IPS DF 4.7 (cell line): ENCODE measurements at regions not wholly inside any gene's neighbourhood (a gene's known extent, or its start where the extent isn't known, plus 50 kb on each side); places are given as distances from the start of the nearest gene placed in this dataset.
A peak's percentile ranks its signal among the peaks of the same experiment; 100 is the strongest.
"Not testable (repeated sequence)": the region's sequence is repeated elsewhere in the genome, so short reads cannot be mapped to it uniquely, and the experiment has no call there.

Experiments
- DNase-seq: peaks from one replicate; pipeline ENCODE4 v3.0.0-alpha.2; 2013; ENCODE audit warnings: low spot score; ENCODE audit errors: extremely low read depth

DNA sequence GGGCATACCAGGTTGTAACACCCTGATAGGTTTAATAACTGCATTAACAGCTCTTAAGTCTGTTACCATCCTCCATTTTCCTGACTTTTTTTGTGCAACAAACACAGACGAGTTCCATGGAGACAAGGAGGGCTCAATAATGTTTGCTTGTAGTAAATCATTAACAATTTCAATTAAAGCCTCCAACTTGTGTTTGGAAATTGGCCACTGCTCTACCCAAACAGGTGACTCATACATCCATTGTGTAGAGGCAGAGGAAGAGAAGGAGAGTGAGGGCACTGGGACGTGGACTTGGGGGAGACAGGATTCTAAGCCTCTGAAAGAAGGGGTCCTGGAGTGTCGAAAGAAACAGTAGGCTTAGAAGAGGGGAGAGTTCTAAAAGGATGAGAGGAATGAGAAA lies 213.6 kb upstream of the KCNN2 start:
- no peak for DNase-seq

DNA sequence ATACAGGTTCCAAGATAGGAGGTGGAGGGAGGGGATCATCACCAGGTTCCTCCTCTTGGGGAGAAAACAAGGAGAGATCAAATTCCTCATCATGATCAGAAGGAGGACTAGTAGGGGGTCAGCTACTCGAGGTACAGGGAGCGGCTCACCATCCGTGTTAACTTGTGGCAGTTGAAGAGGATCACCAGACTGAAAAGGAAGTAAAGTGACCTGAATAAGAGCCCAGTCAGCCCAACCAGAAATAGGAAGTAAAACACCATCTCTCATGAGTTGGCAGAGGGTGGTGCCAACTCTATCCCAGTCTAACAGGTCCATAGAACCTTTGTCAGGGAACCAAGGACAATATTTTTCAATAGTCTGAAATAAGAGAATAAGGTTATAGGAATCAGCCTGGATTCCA lies 213.1 kb upstream of the KCNN2 start:
- not testable (repeated sequence) for DNase-seq

DNA sequence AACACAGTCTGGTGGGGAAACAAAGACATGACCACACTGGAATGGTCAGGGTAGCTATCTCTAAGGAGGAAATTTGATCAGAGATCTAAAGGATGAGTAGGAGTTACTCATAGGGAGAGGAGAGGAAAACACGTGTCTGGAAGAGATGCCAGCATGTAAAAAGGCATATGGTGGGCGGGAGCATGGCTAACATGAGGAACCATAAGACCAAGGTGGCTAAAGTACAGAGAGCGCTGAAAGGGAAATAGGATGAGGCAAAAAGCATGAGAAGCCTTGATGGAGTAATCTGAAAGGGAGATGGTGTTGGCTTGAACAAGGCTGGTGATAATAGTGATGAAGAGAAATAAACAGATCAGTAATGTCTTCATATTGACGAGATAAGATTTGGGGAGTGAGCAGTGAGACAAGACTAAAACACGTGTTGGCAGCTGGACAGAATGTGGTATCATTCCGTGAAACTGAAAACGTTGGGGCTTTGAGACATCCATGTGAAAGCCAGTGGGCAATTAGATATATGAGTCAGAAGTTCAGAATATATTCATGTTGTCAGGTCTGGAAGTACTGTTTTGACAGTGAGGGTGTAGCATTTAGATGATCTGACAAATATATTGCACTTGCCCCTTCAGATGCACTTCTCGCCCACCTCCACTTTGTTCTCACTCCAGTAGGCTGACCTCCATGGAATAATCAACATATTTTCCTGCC lies 209.1 kb upstream of the KCNN2 start:
- no peak for DNase-seq

DNA sequence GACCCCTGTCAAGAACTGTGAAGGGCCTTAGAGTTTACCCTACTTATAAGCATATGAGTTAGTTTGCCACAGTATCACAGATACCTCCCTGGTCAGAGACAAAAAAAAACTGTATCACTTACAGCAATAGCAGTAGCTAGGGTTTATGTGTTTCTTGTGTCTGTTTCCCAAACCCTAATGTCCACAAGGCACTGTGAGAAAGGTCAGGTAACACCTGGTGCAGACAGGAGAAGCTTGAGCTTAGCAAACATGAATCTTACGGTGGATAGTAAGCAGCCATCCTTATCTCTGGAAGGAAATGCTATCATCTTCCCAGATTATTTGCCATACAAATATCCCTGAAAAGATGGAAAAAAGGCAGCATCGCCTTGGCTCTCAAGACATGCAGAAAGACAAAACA lies 208.5 kb upstream of the KCNN2 start:
- DNase-seq: no peak

DNA sequence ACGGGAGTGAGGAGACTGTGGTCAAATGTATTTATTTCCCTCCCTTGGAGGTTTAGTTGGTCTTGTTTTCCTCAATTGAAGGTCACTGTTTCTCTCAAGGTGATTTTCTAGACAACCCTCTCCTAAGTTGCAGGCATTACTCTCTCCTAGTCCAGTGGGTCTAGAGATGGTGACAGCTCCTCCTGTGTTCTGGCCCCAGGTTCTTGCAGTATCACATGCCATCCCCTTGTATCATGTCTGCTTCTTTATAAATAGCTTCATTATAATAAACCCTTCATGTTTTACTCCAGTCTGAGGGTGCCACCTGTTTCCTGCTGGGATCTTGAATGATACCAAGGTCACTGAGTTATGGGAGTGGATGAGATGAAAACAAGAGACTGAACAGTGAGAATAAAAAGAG lies 208.0 kb upstream of the KCNN2 start:
- no peak for DNase-seq

DNA sequence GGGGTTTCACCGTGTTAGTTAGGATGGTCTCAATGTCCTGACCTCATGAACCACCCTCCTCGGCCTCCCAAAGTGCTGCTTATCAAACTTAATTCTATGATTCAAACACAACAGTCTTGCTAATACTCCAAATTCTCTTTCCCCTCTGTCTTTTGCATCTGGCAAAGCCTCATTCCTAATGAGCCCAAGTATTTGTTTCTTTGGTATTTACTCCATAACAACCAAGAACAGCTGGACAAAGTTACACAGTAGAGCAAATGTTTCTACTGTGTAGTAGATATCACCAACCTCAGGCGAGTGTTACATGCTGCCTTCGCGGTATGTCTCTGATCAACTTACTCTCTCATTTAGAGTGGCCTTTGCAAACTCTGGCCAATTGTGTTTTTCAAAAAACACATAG lies 195.8 kb upstream of the KCNN2 start:
- DNase-seq: no peak

DNA sequence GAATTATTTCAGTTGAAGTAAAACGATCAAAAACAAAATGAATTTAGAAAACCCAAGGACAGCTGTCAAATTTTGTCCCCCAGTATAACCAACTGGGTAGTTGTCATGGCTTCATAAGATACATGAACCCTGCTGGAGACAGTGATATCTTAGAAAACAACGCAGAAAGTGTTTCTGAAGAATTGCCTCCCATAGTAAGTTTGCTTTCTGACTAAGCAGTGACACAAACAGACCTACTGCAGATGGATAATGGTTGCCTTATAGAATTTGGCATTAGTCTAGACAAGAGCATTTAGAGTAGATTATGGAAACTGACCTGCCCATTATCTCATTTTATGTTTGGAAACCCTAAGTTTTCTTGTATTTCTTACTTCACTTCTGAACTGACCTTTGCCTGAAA lies 187.7 kb upstream of the KCNN2 start:
- no peak for DNase-seq

DNA sequence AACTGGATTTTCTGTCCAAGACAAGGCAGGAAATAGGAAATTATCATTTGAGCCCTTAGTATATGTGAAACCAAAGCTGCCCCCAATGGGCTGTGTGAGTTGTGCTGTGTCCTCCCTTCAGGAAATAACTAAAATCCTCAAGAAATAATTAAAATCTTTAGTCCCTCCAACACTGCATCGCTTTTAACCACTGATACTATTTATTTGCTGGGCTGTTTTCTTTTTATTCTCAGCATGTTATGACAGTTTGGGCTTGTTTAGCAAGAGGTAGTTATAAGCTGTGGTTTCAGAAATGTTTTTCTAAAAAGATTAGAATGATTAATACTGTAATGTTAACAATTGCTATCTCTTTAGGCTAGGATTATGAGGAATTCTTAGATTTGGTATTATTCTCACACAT lies 187.0 kb upstream of the KCNN2 start:
- DNase-seq: no peak

DNA sequence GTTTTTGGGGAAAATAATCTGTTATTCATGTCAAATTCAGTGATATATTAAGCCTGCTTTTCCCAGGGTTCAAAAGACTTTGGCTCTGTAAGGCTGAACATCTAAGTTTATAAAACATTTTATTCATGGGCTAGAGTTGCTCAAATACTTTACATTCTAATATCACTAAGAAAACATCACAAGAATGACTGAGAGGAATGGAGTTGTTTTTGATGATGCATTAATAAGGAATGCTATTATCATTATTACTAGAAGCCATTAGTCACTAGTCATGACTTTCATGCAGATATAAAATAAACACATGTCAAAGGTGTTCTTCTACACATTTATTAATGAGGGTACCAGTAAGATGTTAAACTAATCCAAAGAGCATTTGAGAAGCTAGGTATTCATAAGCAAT lies 185.5 kb upstream of the KCNN2 start:
- no peak for DNase-seq

DNA sequence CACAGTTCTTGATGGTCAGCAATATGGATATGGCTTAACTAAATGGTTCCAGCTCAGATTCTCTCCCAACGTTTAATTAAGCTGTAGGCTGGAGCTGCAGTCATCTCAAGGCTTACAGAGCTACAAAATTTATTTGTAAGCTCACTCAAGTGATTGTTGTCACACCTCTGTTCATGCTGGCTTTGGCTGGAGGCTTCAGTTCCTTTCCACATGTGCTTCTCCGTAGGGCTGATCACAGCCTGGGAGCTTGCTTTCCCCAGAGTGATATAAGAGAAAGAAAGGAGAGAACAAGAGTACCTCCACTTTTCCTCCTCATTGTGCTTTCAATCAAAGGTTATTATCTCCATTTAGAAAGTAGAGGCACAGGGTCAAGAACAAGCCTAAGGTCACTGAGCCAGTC lies 182.7 kb upstream of the KCNN2 start:
- DNase-seq: no peak

DNA sequence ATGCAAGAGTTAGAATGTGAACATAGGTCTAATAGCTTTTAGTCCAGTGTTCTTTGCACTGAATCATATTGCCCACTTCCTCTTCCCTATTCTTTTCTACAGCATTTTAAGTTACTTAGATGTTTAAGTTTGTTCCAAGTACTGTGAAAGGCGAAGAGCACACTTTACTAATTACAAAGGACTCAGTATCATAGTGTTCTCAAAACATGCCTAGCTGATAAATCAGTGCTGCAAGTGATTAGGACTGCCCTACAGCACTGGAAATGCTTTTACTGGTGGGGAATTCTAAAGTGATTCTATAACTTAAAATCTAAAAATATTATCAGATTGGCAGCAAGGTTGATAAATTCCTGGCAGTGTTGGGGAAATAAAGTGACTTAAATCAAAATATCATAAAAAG lies 177.9 kb upstream of the KCNN2 start:
- DNase-seq: no peak

DNA sequence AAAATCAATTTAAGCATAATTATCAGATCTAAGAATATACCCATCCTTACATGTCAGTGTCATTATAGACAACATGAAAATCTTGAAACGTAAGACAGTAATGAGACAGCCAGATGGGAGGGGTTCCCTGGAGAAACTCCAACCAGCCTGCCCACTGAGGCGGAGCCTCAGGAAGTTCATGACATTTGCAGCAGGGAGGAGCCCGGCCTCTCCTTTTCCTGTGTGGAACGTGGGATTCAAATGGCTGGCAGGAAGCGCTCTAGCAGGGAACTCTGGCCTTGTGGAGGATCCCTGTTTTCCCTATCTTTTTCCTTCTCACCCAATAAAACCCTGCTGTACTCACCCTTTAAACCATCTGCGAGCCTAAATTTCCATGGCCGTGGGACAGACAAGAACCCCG lies 176.6 kb upstream of the KCNN2 start:
- peak; percentile 14 for DNase-seq

DNA sequence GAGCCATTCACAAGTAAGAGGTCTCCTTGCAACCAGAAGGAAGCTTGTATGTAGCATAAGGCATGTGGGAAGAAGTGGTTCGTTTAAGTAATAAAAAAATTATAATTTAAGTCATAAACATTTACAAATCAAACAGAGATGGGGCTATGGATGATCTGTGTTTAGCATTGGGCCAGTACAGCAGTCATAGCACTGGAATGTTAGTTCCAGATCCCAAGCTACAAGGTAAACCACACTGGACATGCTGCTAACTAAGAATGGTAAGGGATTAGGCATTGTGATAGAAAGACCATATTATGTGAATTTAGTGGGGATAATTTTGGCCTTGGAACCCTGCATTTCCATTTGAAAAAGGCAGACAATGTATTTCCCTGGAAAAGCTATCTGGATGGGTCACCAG lies 170.4 kb upstream of the KCNN2 start:
- no peak for DNase-seq

DNA sequence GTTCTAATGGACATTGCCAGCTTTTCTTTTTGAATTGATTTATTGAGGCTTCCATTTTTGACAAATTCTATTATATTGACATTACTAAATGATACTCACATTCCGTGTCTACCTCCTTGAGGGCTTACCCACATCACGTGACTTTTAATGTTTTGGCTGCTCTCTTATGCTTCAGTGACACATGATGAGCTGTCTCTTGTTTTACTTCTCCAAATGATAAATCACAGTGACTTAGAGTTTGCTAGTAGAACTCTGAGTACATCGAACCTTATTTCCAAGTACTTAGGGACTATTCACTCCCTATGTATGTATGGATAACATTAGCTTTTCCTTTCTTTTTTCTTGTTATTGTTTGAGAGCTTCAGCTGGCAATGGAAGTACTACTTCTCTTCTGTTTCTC lies 169.8 kb upstream of the KCNN2 start:
- no peak for DNase-seq

DNA sequence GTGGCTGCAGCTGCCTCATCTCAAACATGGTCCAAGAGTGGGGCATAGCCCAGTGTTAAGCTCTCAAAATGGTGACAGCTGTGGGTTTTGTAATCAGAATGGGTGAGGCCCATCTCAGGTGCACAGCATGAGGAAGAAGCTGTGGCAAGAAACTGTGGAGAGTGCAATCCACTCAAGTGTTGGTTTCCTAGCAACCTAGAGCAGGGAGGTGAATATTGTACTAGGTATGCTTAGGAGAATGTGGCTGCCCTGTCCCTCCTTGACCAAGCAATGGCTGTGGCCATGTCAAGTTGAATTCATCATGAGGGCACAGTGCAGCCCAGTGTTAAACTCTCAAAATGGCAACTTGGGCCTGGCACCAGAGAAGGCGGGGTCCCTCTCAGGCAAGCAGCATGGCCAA lies 160.5 kb upstream of the KCNN2 start:
- no peak for DNase-seq

DNA sequence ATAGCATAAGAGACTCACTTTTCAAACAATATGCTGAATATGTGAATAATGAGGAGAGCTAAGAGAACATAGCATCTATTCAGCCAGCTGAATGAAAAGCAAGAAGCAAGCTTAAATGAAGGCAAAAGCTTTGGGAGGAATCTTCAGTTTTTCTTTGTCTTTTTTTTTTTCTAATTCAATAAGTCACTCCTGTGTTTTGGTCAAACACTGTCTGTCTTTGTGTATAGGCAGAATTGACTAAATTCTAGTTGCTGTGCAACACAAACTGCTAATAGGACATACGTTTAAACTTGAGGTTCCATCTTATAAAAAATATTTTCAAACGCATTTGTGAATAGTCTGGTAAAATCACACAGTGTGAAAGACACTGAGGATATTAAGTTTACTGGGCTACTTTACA lies 156.9 kb upstream of the KCNN2 start:
- DNase-seq: no peak

DNA sequence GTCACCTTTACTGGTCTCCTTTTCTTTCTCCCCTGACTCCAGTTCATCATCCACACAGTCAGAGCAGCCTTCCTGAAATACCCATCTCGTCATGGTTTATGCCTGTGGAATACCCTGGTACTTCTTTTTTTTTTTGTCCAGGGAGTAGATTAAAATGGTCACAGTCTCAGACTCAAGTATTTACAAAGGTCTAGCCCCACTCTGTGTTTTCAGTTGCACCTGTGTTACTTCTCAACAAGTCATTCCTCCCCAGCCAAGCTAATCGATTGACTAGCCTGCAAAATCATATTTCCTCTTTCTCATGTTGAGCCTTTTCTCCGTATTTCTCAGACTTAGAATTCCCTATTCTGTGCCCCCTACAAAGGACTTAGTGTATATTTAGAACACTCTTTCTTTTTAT lies 155.2 kb upstream of the KCNN2 start:
- no peak for DNase-seq

DNA sequence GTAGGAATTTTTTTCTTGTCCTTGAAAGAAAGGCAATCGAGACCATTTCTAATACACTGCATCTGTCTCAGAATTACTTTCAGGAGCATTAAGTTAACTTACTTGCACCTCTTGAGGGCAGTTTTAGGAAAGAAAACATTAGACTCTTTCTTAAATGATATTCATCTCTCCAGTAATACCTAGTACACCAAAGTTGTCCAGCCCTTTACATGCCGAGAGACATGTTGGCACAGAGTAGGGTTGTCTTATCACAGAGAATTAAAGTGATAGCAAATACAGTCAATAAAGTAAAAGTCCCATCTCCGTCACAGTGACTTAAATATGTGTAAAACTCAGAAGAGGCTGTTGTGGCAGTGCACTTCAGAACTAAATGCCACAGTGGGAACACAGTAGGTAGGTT lies 154.3 kb upstream of the KCNN2 start:
- no peak for DNase-seq

DNA sequence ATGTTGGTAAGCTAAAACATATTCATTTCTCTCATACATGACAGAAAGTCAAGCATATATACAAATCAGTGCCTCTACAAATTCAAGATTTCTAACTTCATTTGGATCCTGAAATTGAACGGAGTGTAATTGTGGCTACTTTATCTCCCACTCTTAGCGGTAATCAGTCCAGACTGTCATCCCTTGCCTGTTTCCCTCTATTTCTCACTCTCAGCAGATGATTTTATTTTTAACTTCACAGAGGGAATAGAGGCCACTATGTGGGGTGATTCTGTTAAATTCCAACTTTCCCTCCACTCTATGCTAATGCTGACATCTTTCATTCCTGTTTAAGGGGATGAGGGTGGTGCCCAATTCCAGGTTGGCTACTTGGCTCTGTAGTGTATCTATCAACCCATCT lies 153.8 kb upstream of the KCNN2 start:
- DNase-seq: no peak

DNA sequence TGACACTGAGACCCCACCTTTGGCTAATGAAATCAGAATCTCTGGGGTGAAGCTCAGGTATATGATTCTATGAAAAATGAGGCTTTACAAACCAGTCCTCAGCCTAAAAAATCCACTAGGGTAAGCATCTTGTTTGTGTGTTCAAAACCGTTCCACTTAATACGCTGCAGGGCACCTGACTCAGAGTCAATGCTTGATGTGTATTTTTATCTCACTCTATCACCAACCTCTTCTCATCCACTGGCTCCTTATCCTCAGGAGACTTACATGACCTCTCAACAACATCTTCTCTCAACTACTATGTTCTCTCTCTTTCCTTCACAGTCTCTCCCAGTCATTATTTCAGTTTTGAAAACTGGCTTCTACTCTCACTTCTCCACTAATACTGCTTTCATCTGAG lies 153.3 kb upstream of the KCNN2 start:
- no peak for DNase-seq

DNA sequence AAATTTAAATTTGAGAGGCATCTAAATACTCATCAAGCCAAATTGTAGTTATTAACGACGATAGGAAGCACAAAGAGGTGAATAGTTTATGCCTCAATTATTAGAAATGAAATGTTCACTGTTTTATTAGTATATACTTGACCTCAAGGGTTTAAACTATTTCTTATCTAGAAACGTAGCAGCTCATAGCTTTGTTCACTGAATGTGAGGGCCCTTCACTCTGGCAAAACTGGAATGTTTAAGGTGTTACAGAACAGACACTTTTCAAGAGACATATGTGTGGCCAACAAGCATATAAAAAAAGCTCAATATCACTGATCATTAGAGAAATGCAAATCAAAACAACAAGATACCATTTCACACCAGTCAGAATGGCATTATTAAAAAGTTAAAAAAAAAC lies 151.2 kb upstream of the KCNN2 start:
- DNase-seq: no peak

DNA sequence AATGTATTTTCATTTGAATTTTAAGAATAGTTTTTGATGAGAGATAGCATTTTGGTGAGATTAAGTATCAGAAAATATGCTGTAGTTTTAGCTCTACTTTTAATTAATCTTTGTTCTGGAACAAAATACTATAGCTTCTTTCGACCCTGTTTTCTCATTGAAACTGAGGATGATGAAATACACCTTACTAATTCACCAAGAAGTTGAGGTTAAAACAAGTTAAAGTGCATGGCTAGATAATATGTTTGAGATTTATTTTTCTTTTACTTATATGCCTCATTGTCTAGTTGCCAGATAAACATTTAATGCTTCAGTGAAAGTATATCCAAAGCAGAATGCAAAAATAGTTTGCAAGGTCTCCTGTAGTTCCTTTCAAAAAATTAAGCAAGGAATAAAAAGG lies 140.1 kb upstream of the KCNN2 start:
- no peak for DNase-seq

DNA sequence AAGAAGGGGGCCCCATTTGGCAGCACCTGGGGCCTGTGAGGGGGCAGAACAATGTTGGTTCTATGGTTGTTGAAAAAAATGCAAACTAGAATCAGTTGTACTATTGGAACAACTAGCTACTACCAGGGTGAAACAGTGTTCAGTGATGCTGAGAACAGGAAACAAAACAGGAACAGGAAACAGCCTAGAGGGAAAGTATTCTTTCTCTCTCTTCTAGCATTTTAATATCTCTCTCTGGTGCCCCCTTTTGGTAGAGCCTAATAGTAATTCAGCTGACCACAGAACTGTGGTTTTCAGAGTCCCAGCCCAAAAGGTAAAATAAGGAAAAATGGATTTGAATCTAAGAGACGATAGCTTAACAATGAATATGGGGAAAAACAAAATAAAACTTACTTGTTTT lies 138.0 kb upstream of the KCNN2 start:
- no peak for DNase-seq

DNA sequence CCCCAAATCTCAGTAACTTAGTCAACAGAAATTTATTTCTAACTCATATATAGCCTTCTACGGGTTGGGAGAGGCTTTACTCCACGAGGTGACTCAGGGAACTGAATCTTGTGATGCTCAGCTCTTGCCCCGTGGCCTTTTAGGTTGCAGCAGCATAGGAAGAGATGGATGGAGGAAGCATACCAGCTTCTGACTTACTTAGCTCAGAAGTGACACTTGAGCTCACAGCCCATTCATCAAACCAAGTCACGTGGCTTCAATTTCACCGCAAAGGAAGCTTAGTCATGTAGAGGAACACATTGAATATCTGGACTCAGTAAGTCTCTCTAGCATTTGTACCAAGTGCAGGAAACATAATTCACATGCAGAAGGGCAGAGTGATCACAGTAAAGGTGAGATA lies 124.1 kb upstream of the KCNN2 start:
- DNase-seq: no peak
